ENCODE measurements at regions not wholly inside any gene's neighbourhood (a gene's known extent, or its start where the extent isn't known, plus 50 kb on each side); places are given as distances from the start of the nearest gene placed in this dataset.

DNA sequence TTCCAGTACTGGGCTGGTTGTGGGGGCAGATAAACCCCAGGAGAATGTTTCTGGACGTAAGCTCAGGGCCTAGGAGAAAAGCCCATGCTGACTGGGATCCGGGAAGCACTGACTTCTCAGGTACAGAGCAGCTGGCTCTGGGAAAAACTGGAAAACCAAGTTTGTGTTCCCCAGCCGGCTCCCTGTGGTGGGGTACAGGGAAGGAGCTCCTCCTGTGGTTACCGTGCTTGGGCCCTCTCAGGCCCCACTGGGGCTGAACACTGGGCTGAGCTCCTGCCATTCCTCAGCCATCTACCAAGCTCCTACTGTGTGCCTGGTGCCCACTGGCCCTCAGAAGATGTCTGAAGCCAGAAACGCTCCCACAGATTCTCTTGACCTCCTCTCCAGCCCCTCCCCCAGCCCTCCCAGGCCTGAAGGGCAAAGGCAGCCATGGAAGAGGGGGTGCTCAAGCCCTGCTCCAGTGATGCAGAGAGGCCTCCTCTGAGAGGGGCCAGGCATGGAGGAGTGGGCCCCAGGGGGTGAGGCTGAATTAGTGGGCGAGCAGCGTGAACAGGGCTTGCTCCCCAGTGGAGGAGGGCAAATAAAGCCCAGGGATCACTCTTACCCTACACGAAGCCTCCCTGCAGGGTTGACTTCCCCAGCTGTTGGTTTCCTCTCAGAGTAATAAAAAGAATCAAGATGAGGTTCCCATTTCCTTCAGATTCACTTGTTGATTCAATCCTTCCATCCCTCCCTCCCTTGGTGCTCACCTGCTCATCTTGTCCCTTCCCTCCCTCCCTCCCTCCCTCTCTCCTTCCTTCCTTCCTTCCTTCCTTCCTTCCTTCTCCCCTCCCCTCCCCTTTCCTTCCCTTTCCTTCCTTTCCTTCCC lies 100.0 kb downstream of the VEGFA start:
- H3K4me1 ChIP-seq (ENCODE audit: control insufficient read depth in 5 of 5, insufficient read depth in 5 of 5, low read length in 5 of 5) = no peaks in the 10 kb centered on the region
- H3K27me3 ChIP-seq (ENCODE audit: control insufficient read depth in 5 of 5, insufficient read depth in 4 of 5, low read length in 5 of 5) = peaks cover 0 to 9% (median 5%) of the 10 kb centered on the region in 5 donors
- no peak overlapping the region for H3K9ac ChIP-seq (ENCODE audit: low read length in 5 of 5)
- no peak overlapping the region for H3K27ac ChIP-seq (ENCODE audit: low read depth, low read length)
- H3K36me3 ChIP-seq (ENCODE audit: control insufficient read depth in 5 of 5, insufficient read depth in 5 of 5, low read length in 5 of 5) = no peaks in the 10 kb centered on the region
- H3K9me3 ChIP-seq (ENCODE audit: control insufficient read depth in 5 of 5, low read length in 5 of 5) = no peaks in the 10 kb centered on the region
- no peak overlapping the region for H3K4me3 ChIP-seq (ENCODE audit: low read depth in 1 of 5, low read length in 5 of 5)

DNA sequence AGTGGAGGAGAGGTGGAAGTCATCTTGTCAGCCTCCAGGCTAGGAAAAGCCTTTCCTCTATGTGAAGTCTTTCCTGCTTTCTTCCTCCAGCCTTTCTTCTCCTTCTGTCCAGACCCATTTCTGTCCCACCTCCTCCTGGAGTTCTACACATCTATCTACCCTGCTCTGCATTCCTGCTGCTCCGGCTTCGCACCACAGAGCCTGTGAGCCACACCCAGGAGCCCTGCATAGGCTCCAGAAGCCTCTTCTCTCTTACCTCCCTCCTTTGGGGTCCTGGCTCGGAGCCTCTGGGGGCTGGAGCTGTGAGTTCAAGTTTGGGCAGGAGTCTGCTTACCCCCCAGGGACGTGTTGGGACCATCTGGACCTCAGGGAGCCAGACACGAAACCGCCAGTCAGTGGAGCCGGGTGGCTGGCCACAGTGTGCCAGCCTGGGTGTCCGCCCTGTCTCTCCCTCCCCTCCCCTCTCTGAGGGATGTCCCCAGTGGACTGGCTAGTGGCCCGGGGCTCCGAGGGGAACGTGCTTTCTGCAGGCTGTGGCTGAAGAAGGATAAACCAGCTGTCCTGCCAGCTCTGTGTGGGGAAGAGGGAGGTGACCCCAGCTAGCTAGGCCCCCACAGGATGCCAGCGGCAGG lies 99.2 kb downstream of the VEGFA start:
- no peak overlapping the region for H3K27ac ChIP-seq (ENCODE audit: low read depth, low read length)
- no peaks in the 10 kb centered on the region for H3K4me1 ChIP-seq (ENCODE audit: control insufficient read depth in 5 of 5, insufficient read depth in 5 of 5, low read length in 5 of 5)
- no peak overlapping the region for H3K4me3 ChIP-seq (ENCODE audit: low read depth in 1 of 5, low read length in 5 of 5)
- H3K36me3 ChIP-seq (ENCODE audit: control insufficient read depth in 5 of 5, insufficient read depth in 5 of 5, low read length in 5 of 5) = no peaks in the 10 kb centered on the region
- peaks cover 0 to 15% (median 9%) of the 10 kb centered on the region in 5 donors for H3K27me3 ChIP-seq (ENCODE audit: control insufficient read depth in 5 of 5, insufficient read depth in 4 of 5, low read length in 5 of 5)
- no peaks in the 10 kb centered on the region for H3K9me3 ChIP-seq (ENCODE audit: control insufficient read depth in 5 of 5, low read length in 5 of 5)
- H3K9ac ChIP-seq (ENCODE audit: low read length in 5 of 5) = no peak overlapping the region

DNA sequence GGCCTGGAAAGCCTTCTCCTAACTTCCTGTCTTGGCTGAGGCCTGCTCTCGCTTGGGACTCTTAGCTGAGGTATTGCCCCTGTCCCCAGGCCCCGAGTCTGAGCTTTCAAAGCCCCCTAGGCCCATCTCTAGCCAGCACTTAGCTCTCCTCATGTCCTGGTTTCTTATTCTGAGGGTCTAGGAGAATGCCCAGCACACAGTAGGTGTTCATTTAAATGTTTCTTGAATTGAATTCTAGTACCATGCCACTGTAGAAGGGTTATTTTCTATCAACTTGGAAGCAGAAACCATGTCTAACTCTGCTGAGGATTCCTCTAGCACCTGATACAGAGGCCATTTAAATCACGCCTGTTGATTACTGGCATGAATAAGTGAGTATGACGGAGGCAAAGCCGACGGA lies 98.5 kb downstream of the VEGFA start:
- Histone ChIP-seq H3K4me1 (ENCODE audit: control insufficient read depth in 5 of 5, insufficient read depth in 5 of 5, low read length in 5 of 5) (no peaks in the 10 kb centered on the region), H3K36me3 (ENCODE audit: control insufficient read depth in 5 of 5, insufficient read depth in 5 of 5, low read length in 5 of 5) (no peaks in the 10 kb centered on the region), H3K9me3 (ENCODE audit: control insufficient read depth in 5 of 5, low read length in 5 of 5) (no peaks in the 10 kb centered on the region), H3K4me3 (ENCODE audit: low read depth in 1 of 5, low read length in 5 of 5) (no peak overlapping the region), H3K9ac (ENCODE audit: low read length in 5 of 5) (no peak overlapping the region), H3K27ac (ENCODE audit: low read depth, low read length) (no peak overlapping the region), H3K27me3 (ENCODE audit: control insufficient read depth in 5 of 5, insufficient read depth in 4 of 5, low read length in 5 of 5) (peaks cover 0 to 18% (median 9%) of the 10 kb centered on the region in 5 donors)

- Histone ChIP-seq H3K4me3 (ENCODE audit: low read depth in 1 of 5, low read length in 5 of 5) (no peak overlapping the region), H3K27ac (ENCODE audit: low read depth, low read length) (no peak overlapping the region), H3K36me3 (ENCODE audit: control insufficient read depth in 5 of 5, insufficient read depth in 5 of 5, low read length in 5 of 5) (no peaks in the 10 kb centered on the region), H3K9me3 (ENCODE audit: control insufficient read depth in 5 of 5, low read length in 5 of 5) (no peaks in the 10 kb centered on the region), H3K27me3 (ENCODE audit: control insufficient read depth in 5 of 5, insufficient read depth in 4 of 5, low read length in 5 of 5) (peaks cover 0 to 18% (median 9%) of the 10 kb centered on the region in 5 donors), H3K4me1 (ENCODE audit: control insufficient read depth in 5 of 5, insufficient read depth in 5 of 5, low read length in 5 of 5) (no peaks in the 10 kb centered on the region), H3K9ac (ENCODE audit: low read length in 5 of 5) (no peak overlapping the region)
Observed at GRCh38 chr6:43867996-43868395, 98.0 kb downstream of the VEGFA start.

DNA sequence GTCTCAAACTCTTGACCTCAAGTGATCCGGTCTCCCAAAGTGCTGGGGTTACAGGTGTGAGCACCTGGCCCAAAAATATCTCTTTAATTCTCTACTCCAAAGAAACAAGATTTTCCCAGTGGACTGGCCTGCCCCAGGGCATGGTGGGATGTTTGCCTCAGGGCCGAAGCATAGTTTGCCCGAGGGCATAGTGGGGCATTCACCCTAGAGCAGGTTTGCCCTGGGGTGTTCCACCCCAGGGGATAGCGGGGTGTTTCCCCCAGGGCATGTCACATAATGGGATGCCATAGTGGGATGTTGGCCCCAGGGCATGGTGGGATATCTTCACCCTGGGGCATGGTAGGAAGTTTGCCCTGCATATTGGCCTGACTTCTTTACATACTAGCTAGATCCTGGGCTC lies 97.2 kb downstream of the VEGFA start:
- H3K9ac ChIP-seq (ENCODE audit: low read length in 5 of 5) = no peak overlapping the region
- peaks cover 0 to 18% (median 9%) of the 10 kb centered on the region in 5 donors for H3K27me3 ChIP-seq (ENCODE audit: control insufficient read depth in 5 of 5, insufficient read depth in 4 of 5, low read length in 5 of 5)
- H3K36me3 ChIP-seq (ENCODE audit: control insufficient read depth in 5 of 5, insufficient read depth in 5 of 5, low read length in 5 of 5) = no peaks in the 10 kb centered on the region
- H3K27ac ChIP-seq (ENCODE audit: low read depth, low read length) = no peak overlapping the region
- H3K4me3 ChIP-seq (ENCODE audit: low read depth in 1 of 5, low read length in 5 of 5) = no peak overlapping the region
- H3K4me1 ChIP-seq (ENCODE audit: control insufficient read depth in 5 of 5, insufficient read depth in 5 of 5, low read length in 5 of 5) = no peaks in the 10 kb centered on the region
- no peaks in the 10 kb centered on the region for H3K9me3 ChIP-seq (ENCODE audit: control insufficient read depth in 5 of 5, low read length in 5 of 5)

DNA sequence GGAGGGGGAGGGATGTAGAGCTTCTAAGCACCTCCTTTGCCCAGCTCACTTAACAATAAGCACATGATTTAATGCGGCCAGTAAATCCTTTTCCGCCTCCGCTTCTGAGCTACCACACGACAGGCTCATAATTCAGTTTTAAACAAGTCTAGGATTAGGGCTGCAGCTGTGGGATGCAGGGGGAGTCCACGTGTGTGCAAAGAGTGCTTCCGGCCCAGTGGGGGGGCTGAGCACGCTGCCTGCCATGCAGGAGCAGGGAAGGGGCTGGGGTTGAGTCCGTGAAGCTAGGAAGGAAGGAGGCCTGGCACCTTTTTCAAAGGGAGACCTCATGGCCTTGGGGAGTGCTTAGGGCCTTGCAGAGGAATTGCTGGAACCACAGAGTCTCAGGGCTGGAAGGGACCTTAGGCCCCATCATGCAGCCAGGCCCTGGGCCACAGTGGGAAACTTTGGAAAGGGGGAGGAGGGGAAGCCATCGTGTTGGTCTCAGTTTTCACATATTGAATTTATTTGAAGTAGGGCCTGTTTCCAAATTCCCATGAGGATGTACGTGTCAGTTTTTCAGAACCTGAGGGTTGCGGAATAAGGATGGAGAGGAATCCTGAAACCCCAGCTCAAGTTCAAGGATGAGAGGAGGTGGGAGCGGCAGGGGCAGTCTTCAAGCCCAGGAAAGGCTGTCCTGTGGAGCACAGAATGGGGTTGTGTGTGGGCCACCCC lies 96.1 kb downstream of the VEGFA start:
- no peaks in the 10 kb centered on the region for H3K4me1 ChIP-seq (ENCODE audit: control insufficient read depth in 5 of 5, insufficient read depth in 5 of 5, low read length in 5 of 5)
- peaks cover 0 to 18% (median 9%) of the 10 kb centered on the region in 5 donors for H3K27me3 ChIP-seq (ENCODE audit: control insufficient read depth in 5 of 5, insufficient read depth in 4 of 5, low read length in 5 of 5)
- no peak overlapping the region for H3K9ac ChIP-seq (ENCODE audit: low read length in 5 of 5)
- no peaks in the 10 kb centered on the region for H3K36me3 ChIP-seq (ENCODE audit: control insufficient read depth in 5 of 5, insufficient read depth in 5 of 5, low read length in 5 of 5)
- no peak overlapping the region for H3K4me3 ChIP-seq (ENCODE audit: low read depth in 1 of 5, low read length in 5 of 5)
- H3K9me3 ChIP-seq (ENCODE audit: control insufficient read depth in 5 of 5, low read length in 5 of 5) = no peaks in the 10 kb centered on the region
- no peak overlapping the region for H3K27ac ChIP-seq (ENCODE audit: low read depth, low read length)

DNA sequence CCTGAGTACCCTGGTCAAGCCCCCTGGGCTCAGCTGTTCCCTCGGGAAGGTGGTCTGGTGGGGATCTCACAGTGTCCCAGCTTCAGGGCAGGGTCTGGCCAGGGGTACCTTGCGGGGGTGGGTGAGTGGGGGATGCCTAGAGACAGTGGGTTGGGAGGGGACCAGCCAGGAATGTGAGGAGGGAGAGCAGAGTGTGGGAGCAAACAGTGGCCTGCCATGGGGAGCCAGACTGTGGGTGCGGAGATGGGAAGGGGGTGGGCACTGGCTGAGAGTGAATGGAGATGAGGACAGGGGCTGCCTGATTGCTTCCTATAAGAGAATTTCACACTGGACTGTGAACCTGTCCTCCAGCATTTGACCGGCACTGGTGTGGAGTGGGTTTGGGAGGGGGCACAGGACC lies 95.1 kb downstream of the VEGFA start:
- H3K9ac ChIP-seq (ENCODE audit: low read length in 5 of 5) = no peak overlapping the region
- no peak overlapping the region for H3K27ac ChIP-seq (ENCODE audit: low read depth, low read length)

GRCh38 chr6:43862925-43863324 lies 92.9 kb downstream of the VEGFA start:
- no peaks in the 10 kb centered on the region for H3K36me3 ChIP-seq (ENCODE audit: control insufficient read depth in 5 of 5, insufficient read depth in 5 of 5, low read length in 5 of 5)
- H3K27ac ChIP-seq (ENCODE audit: low read depth, low read length) = no peak overlapping the region
- peaks cover 0 to 11% (median 9%) of the 10 kb centered on the region in 5 donors for H3K27me3 ChIP-seq (ENCODE audit: control insufficient read depth in 5 of 5, insufficient read depth in 4 of 5, low read length in 5 of 5)
- H3K9ac ChIP-seq (ENCODE audit: low read length in 5 of 5) = no peak overlapping the region
- H3K4me3 ChIP-seq (ENCODE audit: low read depth in 1 of 5, low read length in 5 of 5) = no peak overlapping the region
- no peaks in the 10 kb centered on the region for H3K9me3 ChIP-seq (ENCODE audit: control insufficient read depth in 5 of 5, low read length in 5 of 5)
- no peaks in the 10 kb centered on the region for H3K4me1 ChIP-seq (ENCODE audit: control insufficient read depth in 5 of 5, insufficient read depth in 5 of 5, low read length in 5 of 5)

More for the DNA sequence above, 95.1 kb downstream of the VEGFA start:
- Histone ChIP-seq H3K36me3 (ENCODE audit: control insufficient read depth in 5 of 5, insufficient read depth in 5 of 5, low read length in 5 of 5) (no peaks in the 10 kb centered on the region), H3K4me1 (ENCODE audit: control insufficient read depth in 5 of 5, insufficient read depth in 5 of 5, low read length in 5 of 5) (no peaks in the 10 kb centered on the region), H3K4me3 (ENCODE audit: low read depth in 1 of 5, low read length in 5 of 5) (no peak overlapping the region), H3K27me3 (ENCODE audit: control insufficient read depth in 5 of 5, insufficient read depth in 4 of 5, low read length in 5 of 5) (peaks cover 0 to 18% (median 9%) of the 10 kb centered on the region in 5 donors), H3K9me3 (ENCODE audit: control insufficient read depth in 5 of 5, low read length in 5 of 5) (no peaks in the 10 kb centered on the region)

GRCh38 chr6:43861212-43861894 lies 91.3 kb downstream of the VEGFA start:
- no peaks in the 10 kb centered on the region for H3K4me1 ChIP-seq (ENCODE audit: control insufficient read depth in 5 of 5, insufficient read depth in 5 of 5, low read length in 5 of 5)
- H3K36me3 ChIP-seq (ENCODE audit: control insufficient read depth in 5 of 5, insufficient read depth in 5 of 5, low read length in 5 of 5) = no peaks in the 10 kb centered on the region
- no peak overlapping the region for H3K4me3 ChIP-seq (ENCODE audit: low read depth in 1 of 5, low read length in 5 of 5)
- H3K9me3 ChIP-seq (ENCODE audit: control insufficient read depth in 5 of 5, low read length in 5 of 5) = no peaks in the 10 kb centered on the region
- H3K9ac ChIP-seq (ENCODE audit: low read length in 5 of 5) = no peak overlapping the region
- H3K27ac ChIP-seq (ENCODE audit: low read depth, low read length) = no peak overlapping the region
- peaks cover 0 to 11% (median 9%) of the 10 kb centered on the region in 5 donors for H3K27me3 ChIP-seq (ENCODE audit: control insufficient read depth in 5 of 5, insufficient read depth in 4 of 5, low read length in 5 of 5)
